ENCODE measurements at regions not wholly inside any gene's neighbourhood (a gene's known extent, or its start where the extent isn't known, plus 50 kb on each side); places are given as distances from the start of the nearest gene placed in this dataset.

GRCh38 chr2:173766537-173767289, 198.5 kb downstream of the SP3 start:
- H3K9me3 ChIP-seq, result no peaks in the 10 kb centered on the region
- no peak for DNase-seq
- H3K4me1 ChIP-seq, result no peaks in the 10 kb centered on the region
- no peak for TF ChIP-seq CTCF (IDR thresholded peaks at IDR 0.05)
- H3K27ac ChIP-seq, result no peak overlapping the region
- no peak overlapping the region for H3K4me3 ChIP-seq
- H3K27me3 ChIP-seq, result no peaks in the 10 kb centered on the region
- intact Hi-C loops (cut with DNase I), result no loop called here
- H3K9ac ChIP-seq (ENCODE audit: low read depth in 2 of 2, low read length in 2 of 2), result no peak overlapping the region
- no peaks in the 10 kb centered on the region for H3K36me3 ChIP-seq

- intact Hi-C loops (cut with DNase I), result no loop called here
- Histone ChIP-seq H3K4me3 (no peak overlapping the region), H3K27ac (no peak overlapping the region), H3K36me3 (no peaks in the 10 kb centered on the region), H3K9me3 (no peaks in the 10 kb centered on the region), H3K9ac (ENCODE audit: low read depth in 2 of 2, low read length in 2 of 2) (no peak overlapping the region), H3K27me3 (no peaks in the 10 kb centered on the region), H3K4me1 (no peaks in the 10 kb centered on the region)
- TF ChIP-seq CTCF (IDR thresholded peaks at IDR 0.05), result no peak
- DNase-seq, result no peak
These were observed 194.1 kb downstream of the SP3 start for GRCh38 chr2:173770947-173771678.

- DNase-seq, result no peak
- H3K36me3 ChIP-seq, result no peaks in the 10 kb centered on the region
- intact Hi-C loops (cut with DNase I), result no loop called here
- no peaks in the 10 kb centered on the region for H3K27me3 ChIP-seq
- H3K27ac ChIP-seq, result no peak overlapping the region
- no peak overlapping the region for H3K9ac ChIP-seq (ENCODE audit: low read depth in 2 of 2, low read length in 2 of 2)
- no peaks in the 10 kb centered on the region for H3K9me3 ChIP-seq
- H3K4me1 ChIP-seq, result no peaks in the 10 kb centered on the region
- TF ChIP-seq CTCF (IDR thresholded peaks at IDR 0.05), result no peak
- no peak overlapping the region for H3K4me3 ChIP-seq
These were observed 193.0 kb downstream of the SP3 start for GRCh38 chr2:173772205-173772604.

GRCh38 chr2:173773076-173773475, 192.1 kb downstream of the SP3 start:
- TF ChIP-seq CTCF (IDR thresholded peaks at IDR 0.05), result no peak
- Histone ChIP-seq H3K4me3 (no peak overlapping the region), H3K9me3 (no peaks in the 10 kb centered on the region), H3K27ac (no peak overlapping the region), H3K36me3 (no peaks in the 10 kb centered on the region), H3K4me1 (no peaks in the 10 kb centered on the region), H3K9ac (ENCODE audit: low read depth in 2 of 2, low read length in 2 of 2) (no peak overlapping the region), H3K27me3 (no peaks in the 10 kb centered on the region)
- DNase-seq, result no peak
- intact Hi-C loops (cut with DNase I), result no loop called here

GRCh38 chr2:173775440-173775839, 189.7 kb downstream of the SP3 start:
- no peak for TF ChIP-seq CTCF (IDR thresholded peaks at IDR 0.05)
- DNase-seq, result no peak
- no peak overlapping the region for H3K9ac ChIP-seq (ENCODE audit: low read depth in 2 of 2, low read length in 2 of 2)
- intact Hi-C loops (cut with DNase I), result no loop called here
- H3K36me3 ChIP-seq, result no peaks in the 10 kb centered on the region
- H3K4me1 ChIP-seq, result no peaks in the 10 kb centered on the region
- H3K4me3 ChIP-seq, result no peak overlapping the region
- no peaks in the 10 kb centered on the region for H3K27me3 ChIP-seq
- H3K9me3 ChIP-seq, result no peaks in the 10 kb centered on the region
- no peak overlapping the region for H3K27ac ChIP-seq

Data from colonic mucosa (tissue), 4 donors.